Epithelial cell of esophagus (primary cell): ENCODE measurements at regions not wholly inside any gene's neighbourhood (a gene's known extent, or its start where the extent isn't known, plus 50 kb on each side); places are given as distances from the start of the nearest gene placed in this dataset.

ENCODE experiments used
- DNase-seq: peaks from one replicate; pipeline ENCODE4 v3.0.0; 2010; ENCODE audit warnings: low read depth
- H3K4me3 ChIP-seq: 2 replicates; pipeline ENCODE4 v1.5.1; 2011; ENCODE audit warnings: mild to moderate bottlenecking, low read length, control low read depth
- TF ChIP-seq, protein P1 (sequence below): IDR thresholded peaks from 2 replicates; pipeline ENCODE4 v1.5.1; 2011; ENCODE audit warnings: low read depth, mild to moderate bottlenecking, low read length, control low read depth, inconsistent platforms; ENCODE audit not compliant: insufficient read depth; ENCODE audit errors: missing control alignments

DNA sequence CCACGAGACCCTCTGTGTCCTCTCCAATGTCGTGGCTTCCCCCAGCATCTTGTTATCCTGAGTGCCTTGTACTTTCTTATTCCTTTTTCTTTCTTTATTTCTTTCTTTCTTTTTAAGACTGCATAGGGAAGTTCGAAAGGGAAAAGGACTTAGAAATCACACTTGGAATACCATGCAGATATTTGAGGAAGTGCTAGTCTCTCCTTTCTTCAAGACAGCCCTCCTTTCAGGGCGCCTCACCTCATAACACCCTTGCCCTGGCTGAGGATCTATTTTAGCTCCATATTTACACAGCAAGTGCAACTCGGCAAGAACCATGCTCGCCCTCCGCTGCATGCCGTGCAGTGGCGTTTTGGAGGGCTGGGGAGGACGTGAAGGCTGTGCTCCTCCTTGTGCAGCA, 232.3 kb upstream of the GLI3 start:
- H3K4me3 ChIP-seq: no peak overlapping the region
- TF ChIP-seq, protein P1, sequence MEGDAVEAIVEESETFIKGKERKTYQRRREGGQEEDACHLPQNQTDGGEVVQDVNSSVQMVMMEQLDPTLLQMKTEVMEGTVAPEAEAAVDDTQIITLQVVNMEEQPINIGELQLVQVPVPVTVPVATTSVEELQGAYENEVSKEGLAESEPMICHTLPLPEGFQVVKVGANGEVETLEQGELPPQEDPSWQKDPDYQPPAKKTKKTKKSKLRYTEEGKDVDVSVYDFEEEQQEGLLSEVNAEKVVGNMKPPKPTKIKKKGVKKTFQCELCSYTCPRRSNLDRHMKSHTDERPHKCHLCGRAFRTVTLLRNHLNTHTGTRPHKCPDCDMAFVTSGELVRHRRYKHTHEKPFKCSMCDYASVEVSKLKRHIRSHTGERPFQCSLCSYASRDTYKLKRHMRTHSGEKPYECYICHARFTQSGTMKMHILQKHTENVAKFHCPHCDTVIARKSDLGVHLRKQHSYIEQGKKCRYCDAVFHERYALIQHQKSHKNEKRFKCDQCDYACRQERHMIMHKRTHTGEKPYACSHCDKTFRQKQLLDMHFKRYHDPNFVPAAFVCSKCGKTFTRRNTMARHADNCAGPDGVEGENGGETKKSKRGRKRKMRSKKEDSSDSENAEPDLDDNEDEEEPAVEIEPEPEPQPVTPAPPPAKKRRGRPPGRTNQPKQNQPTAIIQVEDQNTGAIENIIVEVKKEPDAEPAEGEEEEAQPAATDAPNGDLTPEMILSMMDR: no peak
- DNase-seq: no peak

GRCh38 chr7:42468471-42468870, 231.5 kb upstream of the GLI3 start:
- TF ChIP-seq, protein P1: no peak
- no peak for DNase-seq
- H3K4me3 ChIP-seq: no peak overlapping the region

DNA sequence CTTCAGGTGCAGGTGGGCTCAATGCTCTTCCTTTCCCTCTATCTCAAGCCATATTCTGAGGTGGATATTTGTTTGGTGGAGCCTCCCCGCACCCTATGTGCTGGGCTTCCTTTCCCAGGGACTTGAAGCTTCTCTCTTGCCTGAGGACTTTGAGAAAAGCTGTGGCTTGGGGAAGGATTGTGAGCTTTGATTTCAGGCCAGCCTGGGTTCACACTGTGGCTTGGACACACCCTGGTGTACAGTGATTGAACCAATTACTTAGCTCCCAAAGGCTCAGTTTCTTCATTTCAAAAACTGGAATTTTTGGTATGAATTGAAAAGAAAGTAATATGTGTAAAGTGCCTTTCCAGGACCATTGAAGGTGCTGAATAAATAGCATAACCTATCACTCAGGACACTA, 224.5 kb upstream of the GLI3 start:
- TF ChIP-seq, protein P1: no peak
- no peak overlapping the region for H3K4me3 ChIP-seq

DNA sequence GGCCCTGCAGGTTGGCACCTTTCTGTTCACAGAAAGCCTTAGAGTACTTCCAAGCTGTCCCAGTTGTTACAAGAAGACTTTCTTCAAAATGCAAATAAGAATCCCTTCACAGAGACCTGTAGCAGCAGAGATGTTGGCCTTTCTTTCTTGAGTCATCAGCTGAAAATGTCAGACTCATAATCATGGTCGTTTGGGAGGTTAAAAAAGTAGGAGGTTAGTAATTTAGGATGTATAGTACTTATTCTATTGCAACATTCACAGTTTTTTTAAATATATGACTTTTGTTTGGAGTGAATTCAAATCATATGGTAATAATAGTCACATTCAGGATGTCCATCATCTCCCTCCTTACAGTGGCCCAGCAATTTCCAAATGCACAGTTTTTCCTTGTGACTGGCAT, 223.9 kb upstream of the GLI3 start:
- DNase-seq: peak; percentile 12
- H3K4me3 ChIP-seq: no peak overlapping the region
- TF ChIP-seq, protein P1: no peak

More for the DNA sequence above, 224.5 kb upstream of the GLI3 start:
- no peak for DNase-seq

DNA sequence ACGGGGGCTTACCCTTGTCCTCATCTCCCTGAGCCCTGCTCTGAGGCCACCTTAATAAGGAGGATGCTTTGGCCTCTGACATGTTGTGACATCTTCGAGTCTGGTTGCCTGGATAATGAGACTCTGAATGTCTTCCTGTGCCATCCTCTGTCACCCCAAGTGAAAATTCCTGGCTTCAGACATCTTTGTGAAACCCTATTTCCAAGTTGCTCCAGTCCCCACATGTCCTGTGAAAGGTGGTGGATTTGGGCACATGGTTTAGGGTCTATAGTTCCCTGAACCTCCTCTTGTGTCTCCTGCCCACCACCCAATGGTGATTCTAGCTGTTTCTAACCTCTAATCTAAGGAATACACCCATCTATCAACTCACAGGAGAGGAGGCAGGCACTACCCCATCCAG, 223.1 kb upstream of the GLI3 start:
- no peak for DNase-seq
- TF ChIP-seq, protein P1: no peak
- H3K4me3 ChIP-seq: no peak overlapping the region

DNA sequence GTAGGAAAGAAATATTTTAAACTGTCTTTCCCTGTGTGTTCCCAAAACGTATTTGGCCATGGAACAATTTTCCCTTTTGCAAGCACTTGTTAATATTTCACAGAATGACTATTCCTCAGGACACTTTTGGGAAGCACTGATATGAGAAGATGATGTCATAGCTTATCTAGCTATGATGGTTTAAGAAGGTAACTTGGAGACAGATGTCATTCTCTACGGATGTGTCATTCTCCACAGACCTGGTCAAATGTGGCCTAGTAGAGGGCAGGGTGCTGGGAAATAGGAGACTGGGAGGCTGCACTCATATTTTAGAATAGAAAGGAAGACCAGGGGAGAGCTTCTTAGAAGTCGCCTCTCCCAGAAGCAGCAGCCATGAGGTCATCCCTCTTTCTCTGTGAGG, 220.7 kb upstream of the GLI3 start:
- no peak overlapping the region for H3K4me3 ChIP-seq
- TF ChIP-seq, protein P1: no peak
- DNase-seq: no peak

DNA sequence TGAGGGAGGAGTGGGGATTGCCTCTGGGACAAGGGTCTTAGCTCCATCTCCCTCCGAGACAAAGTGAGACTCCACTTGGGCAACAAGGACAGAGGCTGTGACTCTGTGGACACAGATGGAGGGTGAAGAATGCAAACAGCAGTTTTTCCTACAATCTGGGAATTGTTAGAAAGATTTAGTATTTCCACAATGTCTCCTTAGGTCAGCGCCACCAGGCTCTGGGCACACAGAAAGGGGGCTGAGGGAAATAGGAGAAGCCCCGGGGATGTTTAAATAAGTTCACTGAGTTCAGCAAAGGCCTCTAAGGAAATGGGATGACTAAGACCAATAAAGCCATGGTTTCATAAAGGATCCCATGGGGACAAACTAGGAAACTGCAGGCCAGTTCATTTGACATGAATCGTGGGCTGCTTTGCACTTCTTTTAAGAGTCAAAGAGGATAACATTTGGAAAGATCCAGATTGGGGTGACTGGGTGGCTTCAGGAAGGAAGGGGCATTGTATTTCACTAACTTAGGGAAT, 219.8 kb upstream of the GLI3 start:
- no peak for DNase-seq
- TF ChIP-seq, protein P1: no peak
- H3K4me3 ChIP-seq: no peak overlapping the region
